ENCODE measurements at regions not wholly inside any gene's neighbourhood (a gene's known extent, or its start where the extent isn't known, plus 50 kb on each side); places are given as distances from the start of the nearest gene placed in this dataset.

GRCh38 chr9:96177719-96178028 lies 124.3 kb downstream of the HSD17B3 start:
- TF ChIP-seq CTCF (IDR thresholded peaks at IDR 0.05) (no peak), POLR2A (IDR thresholded peaks at IDR 0.05) (no peak)

Data from esophagus squamous epithelium (tissue), 4 donors.